Ectodermal cell (in vitro differentiated cells): ENCODE measurements at regions not wholly inside any gene's neighbourhood (a gene's known extent, or its start where the extent isn't known, plus 50 kb on each side); places are given as distances from the start of the nearest gene placed in this dataset.

Experiments used
- H3K27ac ChIP-seq: 2 replicates; pipeline ENCODE4 v1.7.0; 2013; ENCODE audit warnings: mild to moderate bottlenecking, low read depth, low read length; ENCODE audit not compliant: insufficient read depth, poor library complexity, severe bottlenecking
- H3K27me3 ChIP-seq: 2 replicates; pipeline ENCODE4 v1.7.0; 2013; ENCODE audit warnings: mild to moderate bottlenecking, low read length; ENCODE audit not compliant: insufficient read depth, control insufficient read depth, poor library complexity, severe bottlenecking
- H3K36me3 ChIP-seq: one replicate; pipeline ENCODE4 v1.7.0; 2013; ENCODE audit warnings: low read length; ENCODE audit not compliant: control insufficient read depth, insufficient read depth
- H3K4me1 ChIP-seq: one replicate; pipeline ENCODE4 v1.7.0; 2013; ENCODE audit warnings: low read length; ENCODE audit not compliant: control insufficient read depth, insufficient read depth
- H3K4me3 ChIP-seq: 2 replicates; pipeline ENCODE4 v1.7.0; 2013; ENCODE audit warnings: low read depth, low read length, control low read depth; ENCODE audit not compliant: insufficient read depth
- H3K9me3 ChIP-seq: 2 replicates; pipeline ENCODE4 v1.7.0; 2013; ENCODE audit warnings: mild to moderate bottlenecking, low read length, moderate library complexity; ENCODE audit not compliant: control insufficient read depth
- WGBS, 2 experiments: methylation state at CpG; one replicate each; pipeline ENCODE4 v1.1.7; 2013; ENCODE audit warnings: missing lambda C conversion rate in 2 of 2; 5-methylcytosine and 5-hydroxymethylcytosine counted together

GRCh38 chr4:130393642-130394041 is 1297.7 kb downstream of the C4orf33 start:
- no peaks in the 10 kb centered on the region for H3K27me3 ChIP-seq
- no peak overlapping the region for H3K27ac ChIP-seq
- no peak overlapping the region for H3K4me3 ChIP-seq
- H3K36me3 ChIP-seq = no peaks in the 10 kb centered on the region
- H3K9me3 ChIP-seq = no peaks in the 10 kb centered on the region
- H3K4me1 ChIP-seq = no peaks in the 10 kb centered on the region
- 96 to 98% methylated on average over 2 to 3 of the region's 3 CpGs for WGBS, 2 experiments

GRCh38 chr4:130395871-130396270 is 1299.9 kb downstream of the C4orf33 start:
- no peak overlapping the region for H3K27ac ChIP-seq
- H3K27me3 ChIP-seq = no peaks in the 10 kb centered on the region
- no peaks in the 10 kb centered on the region for H3K9me3 ChIP-seq
- H3K4me1 ChIP-seq = no peaks in the 10 kb centered on the region
- 93% methylated on average over 2 of the region's 2 CpGs; no CpG with 5 or more reads in 1 of the 2 experiments for WGBS, 2 experiments
- no peak overlapping the region for H3K4me3 ChIP-seq
- H3K36me3 ChIP-seq = no peaks in the 10 kb centered on the region

- no peak overlapping the region for H3K27ac ChIP-seq
- no peaks in the 10 kb centered on the region for H3K36me3 ChIP-seq
- WGBS, 2 experiments = 58 to 60% methylated on average over 3 of the region's 3 CpGs
- H3K9me3 ChIP-seq = no peaks in the 10 kb centered on the region
- H3K4me1 ChIP-seq = no peaks in the 10 kb centered on the region
- H3K4me3 ChIP-seq = no peak overlapping the region
- H3K27me3 ChIP-seq = no peaks in the 10 kb centered on the region
Measured at GRCh38 chr4:130403221-130403620, 1307.3 kb downstream of the C4orf33 start.

- Histone ChIP-seq H3K36me3 (no peaks in the 10 kb centered on the region), H3K27me3 (no peaks in the 10 kb centered on the region), H3K27ac (no peak overlapping the region), H3K9me3 (no peaks in the 10 kb centered on the region), H3K4me3 (no peak overlapping the region), H3K4me1 (no peaks in the 10 kb centered on the region)
- no CpG with 5 or more reads among the region's 1 CpG for WGBS, 2 experiments
Measured at GRCh38 chr4:130416228-130416627, 1320.3 kb downstream of the C4orf33 start.

- WGBS, 2 experiments = 63 to 81% methylated on average over 2 to 4 of the region's 4 CpGs
- no peaks in the 10 kb centered on the region for H3K27me3 ChIP-seq
- H3K4me1 ChIP-seq = no peaks in the 10 kb centered on the region
- no peak overlapping the region for H3K27ac ChIP-seq
- H3K4me3 ChIP-seq = no peak overlapping the region
- H3K9me3 ChIP-seq = no peaks in the 10 kb centered on the region
- no peaks in the 10 kb centered on the region for H3K36me3 ChIP-seq
Measured at GRCh38 chr4:130419211-130419975, 1323.4 kb downstream of the C4orf33 start.

- no peaks in the 10 kb centered on the region for H3K27me3 ChIP-seq
- no peaks in the 10 kb centered on the region for H3K36me3 ChIP-seq
- H3K27ac ChIP-seq = no peak overlapping the region
- H3K9me3 ChIP-seq = no peaks in the 10 kb centered on the region
- H3K4me1 ChIP-seq = no peaks in the 10 kb centered on the region
- no peak overlapping the region for H3K4me3 ChIP-seq
Measured at GRCh38 chr4:130422261-130422660, 1326.3 kb downstream of the C4orf33 start.

GRCh38 chr4:130424211-130424610 is 1328.3 kb downstream of the C4orf33 start:
- Histone ChIP-seq H3K27me3 (no peaks in the 10 kb centered on the region), H3K4me3 (no peak overlapping the region), H3K36me3 (no peaks in the 10 kb centered on the region), H3K4me1 (no peaks in the 10 kb centered on the region), H3K9me3 (no peaks in the 10 kb centered on the region), H3K27ac (no peak overlapping the region)
- 86 to 97% methylated on average over 3 of the region's 3 CpGs for WGBS, 2 experiments

GRCh38 chr4:130432289-130432688 is 1336.3 kb downstream of the C4orf33 start:
- H3K4me1 ChIP-seq = no peaks in the 10 kb centered on the region
- H3K27me3 ChIP-seq = no peaks in the 10 kb centered on the region
- H3K9me3 ChIP-seq = no peaks in the 10 kb centered on the region
- H3K4me3 ChIP-seq = no peak overlapping the region
- WGBS, 2 experiments = 98 to 99% methylated on average over 4 to 5 of the region's 5 CpGs
- no peaks in the 10 kb centered on the region for H3K36me3 ChIP-seq
- no peak overlapping the region for H3K27ac ChIP-seq

GRCh38 chr4:130449741-130450140 is 1353.8 kb downstream of the C4orf33 start:
- Histone ChIP-seq H3K27ac (no peak overlapping the region), H3K27me3 (no peaks in the 10 kb centered on the region), H3K4me3 (no peak overlapping the region), H3K4me1 (no peaks in the 10 kb centered on the region), H3K36me3 (no peaks in the 10 kb centered on the region), H3K9me3 (no peaks in the 10 kb centered on the region)

- no peaks in the 10 kb centered on the region for H3K4me1 ChIP-seq
- no peaks in the 10 kb centered on the region for H3K36me3 ChIP-seq
- 90 to 100% methylated on average over 2 of the region's 2 CpGs for WGBS, 2 experiments
- H3K4me3 ChIP-seq = no peak overlapping the region
- no peak overlapping the region for H3K27ac ChIP-seq
- H3K9me3 ChIP-seq = no peaks in the 10 kb centered on the region
- no peaks in the 10 kb centered on the region for H3K27me3 ChIP-seq
Measured at GRCh38 chr4:130468340-130468739, 1372.4 kb downstream of the C4orf33 start.

GRCh38 chr4:130478406-130478805 is 1382.5 kb downstream of the C4orf33 start:
- H3K4me3 ChIP-seq = no peak overlapping the region
- H3K4me1 ChIP-seq = peaks cover 6% of the 10 kb centered on the region
- WGBS, 2 experiments = 87 to 88% methylated on average over 3 of the region's 3 CpGs
- H3K36me3 ChIP-seq = no peaks in the 10 kb centered on the region
- no peaks in the 10 kb centered on the region for H3K9me3 ChIP-seq
- no peaks in the 10 kb centered on the region for H3K27me3 ChIP-seq
- no peak overlapping the region for H3K27ac ChIP-seq
